BE2C (cell line): ENCODE measurements at regions not wholly inside any gene's neighbourhood (a gene's known extent, or its start where the extent isn't known, plus 50 kb on each side); places are given as distances from the start of the nearest gene placed in this dataset.

Source experiments
- DNase-seq: peaks from one replicate; pipeline ENCODE4 v3.0.0-alpha.2; 2020
- H3K27me3 ChIP-seq: fragments of 250-450 bp; sonication (Bioruptor Pico); 2 replicates; pipeline ENCODE4 v1.5.1; 2020; ENCODE audit warnings: mild to moderate bottlenecking
- H3K36me3 ChIP-seq: fragments of 250-450 bp; sonication (Bioruptor Pico); 2 replicates; pipeline ENCODE4 v1.5.1; 2020; ENCODE audit warnings: mild to moderate bottlenecking
- H3K4me1 ChIP-seq: fragments of 250-450 bp; sonication (Bioruptor Pico); 2 replicates; pipeline ENCODE4 v1.5.1; 2020
- H3K4me3 ChIP-seq: 2 replicates; pipeline ENCODE4 v1.5.1; 2011; ENCODE audit warnings: low read depth, low read length
- H3K9me3 ChIP-seq: fragments of 250-450 bp; sonication (Bioruptor Pico); 2 replicates; pipeline ENCODE4 v1.5.1; 2020
- TF ChIP-seq, protein P1 (sequence below): IDR thresholded peaks from 2 replicates; pipeline ENCODE4 v1.5.1; 2012; ENCODE audit warnings: mild to moderate bottlenecking, low read depth, low read length

DNA sequence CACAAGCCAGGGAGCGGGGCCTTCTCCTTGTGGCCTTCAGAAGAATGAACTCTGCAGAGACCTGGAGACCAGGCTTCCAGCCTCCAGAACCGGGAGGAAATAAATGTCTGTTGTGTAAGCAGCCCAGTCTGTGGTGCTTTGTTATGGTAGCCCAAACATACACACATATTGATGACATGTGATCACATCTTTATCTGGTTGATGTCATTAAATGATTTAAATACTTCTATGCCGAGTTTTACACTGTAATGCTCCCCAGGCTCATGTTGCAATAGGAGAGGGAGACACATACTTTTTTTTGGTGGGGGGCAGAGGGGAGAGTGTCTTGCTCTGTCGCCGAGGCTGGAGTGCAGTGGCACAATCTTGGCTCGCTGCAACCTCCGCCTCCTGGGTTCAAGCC, 188.0 kb upstream of the IRS2 start:
- DNase-seq = no peak
- H3K27me3 ChIP-seq = peaks cover 41% of the 10 kb centered on the region
- TF ChIP-seq, protein P1, sequence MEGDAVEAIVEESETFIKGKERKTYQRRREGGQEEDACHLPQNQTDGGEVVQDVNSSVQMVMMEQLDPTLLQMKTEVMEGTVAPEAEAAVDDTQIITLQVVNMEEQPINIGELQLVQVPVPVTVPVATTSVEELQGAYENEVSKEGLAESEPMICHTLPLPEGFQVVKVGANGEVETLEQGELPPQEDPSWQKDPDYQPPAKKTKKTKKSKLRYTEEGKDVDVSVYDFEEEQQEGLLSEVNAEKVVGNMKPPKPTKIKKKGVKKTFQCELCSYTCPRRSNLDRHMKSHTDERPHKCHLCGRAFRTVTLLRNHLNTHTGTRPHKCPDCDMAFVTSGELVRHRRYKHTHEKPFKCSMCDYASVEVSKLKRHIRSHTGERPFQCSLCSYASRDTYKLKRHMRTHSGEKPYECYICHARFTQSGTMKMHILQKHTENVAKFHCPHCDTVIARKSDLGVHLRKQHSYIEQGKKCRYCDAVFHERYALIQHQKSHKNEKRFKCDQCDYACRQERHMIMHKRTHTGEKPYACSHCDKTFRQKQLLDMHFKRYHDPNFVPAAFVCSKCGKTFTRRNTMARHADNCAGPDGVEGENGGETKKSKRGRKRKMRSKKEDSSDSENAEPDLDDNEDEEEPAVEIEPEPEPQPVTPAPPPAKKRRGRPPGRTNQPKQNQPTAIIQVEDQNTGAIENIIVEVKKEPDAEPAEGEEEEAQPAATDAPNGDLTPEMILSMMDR = no peak
- no peaks in the 10 kb centered on the region for H3K4me1 ChIP-seq
- H3K36me3 ChIP-seq = no peaks in the 10 kb centered on the region
- no peak overlapping the region for H3K4me3 ChIP-seq
- no peaks in the 10 kb centered on the region for H3K9me3 ChIP-seq

DNA sequence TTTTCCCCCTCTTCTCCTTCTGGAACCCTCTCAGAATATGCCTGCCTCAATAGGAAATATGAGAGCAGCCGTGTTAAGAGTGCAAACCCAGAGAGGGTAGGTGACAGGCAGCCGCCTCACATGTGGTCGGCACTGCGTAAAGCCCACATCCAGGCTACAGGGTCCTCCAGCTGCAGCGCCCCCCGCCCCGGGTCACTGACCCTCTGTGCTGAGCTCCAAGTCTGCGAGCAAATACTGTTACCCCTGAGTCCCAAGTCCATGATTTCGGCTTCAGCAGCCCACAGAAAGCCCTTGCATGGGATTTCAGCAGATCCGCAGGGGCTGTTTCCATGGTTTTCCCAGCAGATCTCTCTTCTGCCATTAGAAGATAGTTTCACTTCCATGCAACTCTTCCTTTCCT, 186.9 kb upstream of the IRS2 start:
- H3K9me3 ChIP-seq = no peaks in the 10 kb centered on the region
- no peaks in the 10 kb centered on the region for H3K4me1 ChIP-seq
- TF ChIP-seq, protein P1 = no peak
- peaks cover 38% of the 10 kb centered on the region for H3K27me3 ChIP-seq
- H3K4me3 ChIP-seq = no peak overlapping the region
- H3K36me3 ChIP-seq = no peaks in the 10 kb centered on the region
- DNase-seq = no peak

DNA sequence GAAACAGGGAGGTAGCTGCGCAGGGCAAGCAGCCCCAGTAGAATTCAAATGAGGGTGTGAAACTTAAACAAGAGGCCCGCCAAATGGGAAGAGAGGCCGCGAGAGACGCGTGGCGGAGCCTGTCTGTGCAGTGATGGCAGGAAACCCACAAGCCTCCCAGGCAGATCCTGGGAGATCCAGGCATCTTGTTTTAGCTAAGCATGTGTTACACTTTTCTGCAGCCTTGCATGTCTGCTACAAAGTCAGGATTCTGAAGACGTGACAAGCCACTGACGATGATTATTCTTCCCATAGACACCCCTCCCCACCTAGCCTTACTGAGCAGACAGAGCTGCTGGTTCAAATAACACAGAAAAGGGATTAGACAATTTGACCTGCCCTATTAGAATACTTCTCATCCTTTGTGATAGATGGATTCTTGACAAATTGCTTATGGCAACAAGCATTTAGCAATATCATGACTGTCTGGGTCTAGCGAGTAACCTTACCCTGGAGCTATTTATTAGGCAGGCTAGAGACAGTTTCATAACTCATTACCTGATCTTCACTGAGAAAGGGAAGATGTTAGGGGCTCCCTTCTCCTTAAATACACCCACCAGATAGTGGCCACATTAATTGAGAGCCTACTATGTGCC, 185.2 kb upstream of the IRS2 start:
- DNase-seq = no peak
- Histone ChIP-seq H3K9me3 (no peaks in the 10 kb centered on the region; the same call in 1 of the 2 replicates), H3K4me1 (no peaks in the 10 kb centered on the region), H3K27me3 (peaks cover 27% of the 10 kb centered on the region), H3K36me3 (no peaks in the 10 kb centered on the region), H3K4me3 (no peak overlapping the region)
- TF ChIP-seq, protein P1 = no peak

DNA sequence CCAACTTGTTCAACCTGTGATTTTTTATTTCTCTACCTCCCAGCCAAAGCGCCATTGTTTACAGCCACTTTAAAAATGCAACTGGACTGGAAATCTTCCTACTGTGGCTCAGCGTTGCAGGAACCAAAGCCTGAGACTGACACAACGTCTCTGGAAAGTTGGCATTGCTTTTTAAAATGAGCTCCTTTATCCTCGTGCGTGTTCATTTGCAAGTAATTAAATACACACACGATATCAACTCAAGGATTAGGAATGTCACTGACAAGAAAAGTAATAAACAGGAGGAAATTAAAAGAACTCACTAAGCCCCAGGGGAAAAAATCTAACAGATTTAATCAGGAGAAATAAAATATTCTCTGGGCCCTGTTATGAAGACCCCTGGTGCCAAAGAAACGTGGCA, 184.6 kb upstream of the IRS2 start:
- no peak overlapping the region for H3K4me3 ChIP-seq
- DNase-seq = no peak
- H3K4me1 ChIP-seq = no peaks in the 10 kb centered on the region
- TF ChIP-seq, protein P1 = no peak
- no peaks in the 10 kb centered on the region for H3K36me3 ChIP-seq
- peaks cover 31% of the 10 kb centered on the region for H3K27me3 ChIP-seq
- no peaks in the 10 kb centered on the region; the same call in 1 of the 2 replicates for H3K9me3 ChIP-seq

DNA sequence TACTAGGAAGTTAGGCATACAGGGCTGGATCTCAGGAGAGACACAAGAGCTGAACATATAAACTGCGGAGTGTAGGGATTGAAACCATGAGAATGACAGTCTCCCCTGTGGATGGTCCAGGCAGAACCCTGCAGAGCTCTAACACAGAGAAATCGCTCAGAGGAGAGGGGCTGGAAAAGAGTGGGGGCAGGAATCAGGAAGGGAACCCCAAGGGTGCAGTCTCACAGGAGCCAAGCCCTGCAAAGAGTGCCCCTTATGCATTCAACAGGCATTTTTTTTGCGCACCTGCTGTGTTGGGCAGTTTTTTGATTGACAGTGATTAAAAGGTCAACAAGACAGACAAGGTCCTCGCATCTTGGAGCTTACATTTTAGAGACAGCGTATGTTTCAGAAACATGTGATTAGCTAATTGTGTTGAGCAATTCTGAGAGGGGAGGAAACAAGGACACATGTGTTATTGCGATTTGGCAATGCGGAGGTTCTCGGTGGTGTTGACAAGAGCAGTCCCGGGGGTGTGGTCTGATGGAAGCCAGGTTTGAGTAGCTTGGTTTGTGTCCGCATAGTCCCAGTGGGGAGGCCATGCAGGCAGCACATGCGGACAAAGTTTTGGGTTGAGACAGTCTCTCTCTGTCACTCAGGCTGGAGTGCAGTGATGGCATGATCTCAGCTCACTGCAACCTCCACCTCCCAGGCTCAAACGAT, 182.6 kb upstream of the IRS2 start:
- no peak for DNase-seq
- Histone ChIP-seq H3K27me3 (peaks cover 37% of the 10 kb centered on the region), H3K9me3 (no peaks in the 10 kb centered on the region; the same call in 1 of the 2 replicates), H3K36me3 (no peaks in the 10 kb centered on the region), H3K4me3 (no peak overlapping the region), H3K4me1 (no peaks in the 10 kb centered on the region)
- TF ChIP-seq, protein P1 = no peak

DNA sequence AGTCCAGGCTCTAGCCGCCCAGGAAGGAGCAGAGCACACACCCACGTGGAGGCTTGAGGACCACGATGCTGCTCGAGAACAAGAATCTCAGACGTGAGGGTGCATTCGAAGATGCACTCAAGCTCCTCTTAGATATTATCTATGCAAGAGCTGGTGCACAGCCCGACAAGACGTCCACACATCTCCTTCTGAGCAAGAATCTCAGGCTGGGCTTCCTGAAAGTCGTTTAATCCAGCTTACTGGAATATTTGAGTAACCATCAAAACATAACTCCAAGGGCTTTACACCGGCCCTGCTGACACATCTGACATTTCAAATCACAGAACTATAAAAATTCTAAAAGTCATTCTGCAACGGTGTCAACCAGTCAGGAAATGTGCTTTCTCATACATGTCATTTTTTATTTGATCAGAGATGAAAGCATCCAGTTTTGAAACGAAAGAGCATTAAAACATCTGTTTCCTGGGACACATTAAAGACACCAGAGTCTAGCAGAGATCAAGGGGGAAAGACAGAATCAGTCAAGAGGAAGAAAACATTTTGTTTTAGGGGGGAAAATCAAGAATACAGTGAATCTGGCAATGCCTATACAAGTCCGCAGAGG, 177.7 kb upstream of the IRS2 start:
- TF ChIP-seq, protein P1 = no peak
- no peak overlapping the region for H3K4me3 ChIP-seq
- H3K27me3 ChIP-seq = peaks cover 54% of the 10 kb centered on the region
- no peaks in the 10 kb centered on the region for H3K36me3 ChIP-seq
- DNase-seq = no peak
- no peaks in the 10 kb centered on the region; the same call in 1 of the 2 replicates for H3K9me3 ChIP-seq
- no peaks in the 10 kb centered on the region for H3K4me1 ChIP-seq
